HG03280 (cell line): ENCODE measurements at regions not wholly inside any gene's neighbourhood (a gene's known extent, or its start where the extent isn't known, plus 50 kb on each side); places are given as distances from the start of the nearest gene placed in this dataset.

Source experiments
- ATAC-seq: cut with Tn5 transposase; IDR thresholded peaks from one replicate; pipeline ENCODE4 v1.9.1; 2021; ENCODE audit warnings: mild to moderate bottlenecking, moderate library complexity; ENCODE audit not compliant: unreplicated experiment

- ATAC-seq = no peak
These were observed 294.6 kb downstream of the ANXA1 start for GRCh38 chr9:73446306-73446705.

- no peak for ATAC-seq
These were observed 299.3 kb downstream of the ANXA1 start for GRCh38 chr9:73451003-73451402.

DNA sequence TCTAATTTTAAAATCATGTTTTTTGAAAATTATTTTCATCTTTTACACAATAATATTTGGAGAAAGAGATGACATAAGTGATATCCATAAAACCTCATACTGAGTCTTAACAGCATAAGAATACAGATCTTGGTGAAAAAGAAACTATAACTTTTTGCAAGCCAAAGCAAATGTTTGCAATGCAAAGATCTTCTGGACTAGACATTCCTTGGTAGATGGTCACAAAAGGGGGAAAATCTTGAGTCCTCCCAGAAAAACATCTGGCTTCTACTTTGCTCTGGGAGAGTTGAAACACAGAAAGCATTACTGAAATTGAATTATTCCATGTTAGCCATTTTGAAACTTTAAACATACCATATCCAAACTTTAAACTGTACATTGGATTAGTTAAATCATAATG lies 308.2 kb downstream of the ANXA1 start:
- no peak for ATAC-seq

- no peak for ATAC-seq
These were observed 317.1 kb downstream of the ANXA1 start for GRCh38 chr9:73468716-73469115.

DNA sequence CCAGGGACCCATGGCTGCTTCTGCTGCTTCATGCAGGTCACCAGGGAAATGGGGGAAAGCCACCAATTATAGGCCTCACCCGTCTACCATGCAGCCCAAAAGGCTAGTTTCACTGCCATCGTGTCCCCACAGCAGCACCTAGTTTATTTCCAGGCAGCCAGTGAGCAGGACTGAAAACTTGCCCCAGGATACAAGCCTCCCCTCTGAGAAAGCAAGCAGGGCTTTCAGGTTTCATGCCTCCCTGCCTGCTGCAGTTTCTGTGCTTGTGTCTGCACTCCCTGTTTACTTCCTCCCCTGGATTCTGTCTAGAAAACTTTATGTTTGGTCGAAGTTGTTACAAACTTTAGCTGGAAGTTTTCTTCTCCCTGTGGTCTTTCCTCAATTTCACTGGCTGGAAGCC lies 319.1 kb downstream of the ANXA1 start:
- ATAC-seq = no peak

DNA sequence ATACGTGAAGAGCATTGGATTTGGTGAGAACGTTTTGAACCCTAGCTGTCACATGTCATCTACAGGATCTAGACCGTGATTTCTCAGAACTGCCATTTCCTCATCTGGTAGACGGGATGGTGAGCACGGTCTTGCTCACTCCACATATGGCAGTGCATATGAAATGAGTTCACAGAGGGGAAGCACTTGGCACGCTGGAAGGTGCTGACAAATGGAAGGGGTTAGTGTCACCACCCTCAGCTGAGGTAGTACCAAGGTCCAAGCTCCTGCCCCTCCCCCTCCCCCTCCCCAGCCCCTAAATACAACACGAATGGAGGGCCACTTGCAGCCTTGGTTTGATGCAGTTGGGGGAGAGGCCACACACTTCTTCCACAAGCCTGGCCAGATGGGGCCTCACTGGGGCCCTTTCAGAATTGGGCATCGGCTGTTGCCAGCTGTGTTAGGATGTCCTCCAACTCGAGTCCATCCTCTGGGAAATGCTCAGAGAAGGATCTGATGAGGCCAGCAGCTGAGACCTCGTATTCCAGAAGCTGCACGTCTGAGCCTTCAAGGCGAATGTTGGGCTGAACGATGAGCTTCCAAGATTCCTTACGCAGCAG lies 322.4 kb downstream of the ANXA1 start:
- no peak for ATAC-seq

GRCh38 chr9:73474625-73475024 lies 323.0 kb downstream of the ANXA1 start:
- ATAC-seq = no peak

DNA sequence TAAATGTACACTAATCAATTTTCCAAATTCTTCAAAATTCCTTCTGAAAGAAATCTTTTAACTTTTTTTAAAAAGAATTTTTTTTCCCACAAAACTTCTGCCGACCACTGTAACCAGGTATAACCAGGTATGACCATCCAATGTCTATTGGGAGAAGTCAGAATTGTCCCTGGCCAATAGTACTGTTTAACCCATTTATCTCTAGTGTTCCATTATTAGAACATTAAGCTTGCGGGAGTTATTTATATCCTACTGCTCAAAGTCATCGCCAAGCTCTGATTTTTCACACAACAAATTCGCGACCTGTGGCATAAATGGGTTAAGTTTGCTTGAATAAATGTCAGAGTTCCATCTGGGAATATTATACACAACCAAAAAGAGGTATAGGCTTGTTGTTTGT lies 343.2 kb downstream of the ANXA1 start:
- ATAC-seq = no peak

DNA sequence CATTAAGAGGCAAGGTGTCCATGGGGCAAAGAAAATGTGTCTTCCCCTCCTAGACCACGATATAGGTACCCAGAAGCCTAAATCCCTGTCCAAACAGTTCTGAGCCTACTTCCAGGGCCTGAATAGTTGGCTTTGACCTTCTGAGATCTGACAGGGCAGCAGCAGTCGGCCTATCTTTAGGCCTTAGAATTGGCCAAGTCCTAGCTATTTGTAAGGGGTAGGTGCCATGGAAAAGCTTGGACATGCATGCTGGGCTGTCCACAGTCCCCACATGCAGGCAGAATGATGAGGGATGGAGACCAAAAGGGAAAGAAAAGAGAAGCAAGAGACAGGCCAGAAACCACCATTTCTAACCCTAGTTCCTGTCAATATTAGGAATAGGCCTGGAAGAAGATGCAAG lies 346.1 kb downstream of the ANXA1 start:
- ATAC-seq = no peak

GRCh38 chr9:73515216-73515615 lies 363.6 kb downstream of the ANXA1 start:
- no peak for ATAC-seq

- ATAC-seq = no peak
These were observed 371.7 kb downstream of the ANXA1 start for GRCh38 chr9:73523391-73523790.

DNA sequence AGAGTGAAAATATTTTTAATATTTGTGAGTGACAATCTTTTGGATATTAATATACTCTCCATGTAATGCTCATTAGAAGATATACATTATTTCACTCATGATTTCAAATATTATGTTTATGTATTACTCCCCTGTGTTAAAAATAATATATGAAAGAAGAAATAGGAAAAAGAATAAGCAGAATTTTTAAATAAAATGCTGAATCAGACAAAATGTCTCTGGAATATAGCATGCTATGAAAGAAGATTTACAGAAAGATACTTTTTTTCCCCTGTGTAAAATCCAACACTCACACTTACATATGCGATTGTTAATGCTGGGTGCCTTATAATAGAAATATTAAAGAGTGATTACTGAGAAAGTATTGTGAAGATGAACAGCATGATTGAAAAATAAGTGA lies 373.7 kb downstream of the ANXA1 start:
- no peak for ATAC-seq

DNA sequence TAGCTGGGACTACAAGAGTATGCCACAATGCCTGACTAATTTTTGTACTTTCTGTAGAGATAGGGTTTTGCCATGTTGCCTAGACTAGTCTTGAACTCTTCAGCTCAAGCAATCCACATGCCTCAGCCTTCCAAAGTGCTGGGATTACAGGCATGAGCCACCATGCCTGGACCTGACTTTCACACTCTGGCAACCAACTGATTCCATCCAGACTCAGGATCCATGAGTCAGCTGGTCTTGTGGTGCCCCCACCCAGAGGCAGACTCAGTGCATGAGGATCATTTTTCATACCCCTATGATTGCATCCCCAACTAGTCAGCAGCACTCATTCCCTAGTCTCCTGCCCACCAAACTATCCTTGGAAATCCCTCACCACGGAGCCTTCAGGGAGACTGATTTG lies 375.9 kb downstream of the ANXA1 start:
- no peak for ATAC-seq

DNA sequence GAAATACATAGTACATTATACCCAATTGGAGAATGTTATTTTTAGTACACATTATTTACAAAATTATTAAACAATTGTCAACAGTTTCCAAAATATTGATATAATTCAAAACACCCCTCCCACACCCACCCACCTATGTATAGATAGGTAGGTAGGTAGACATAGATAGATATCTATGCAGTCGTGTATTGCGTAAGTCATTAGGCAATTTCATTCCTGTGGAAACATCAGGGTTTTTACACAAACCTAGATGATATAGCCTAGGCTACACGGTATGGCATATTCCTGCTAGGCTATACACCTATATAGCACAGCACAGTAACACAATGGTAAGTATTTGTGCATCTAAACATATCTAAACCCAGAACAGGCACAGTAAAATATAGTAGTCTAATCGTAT lies 377.3 kb downstream of the ANXA1 start:
- no peak for ATAC-seq

DNA sequence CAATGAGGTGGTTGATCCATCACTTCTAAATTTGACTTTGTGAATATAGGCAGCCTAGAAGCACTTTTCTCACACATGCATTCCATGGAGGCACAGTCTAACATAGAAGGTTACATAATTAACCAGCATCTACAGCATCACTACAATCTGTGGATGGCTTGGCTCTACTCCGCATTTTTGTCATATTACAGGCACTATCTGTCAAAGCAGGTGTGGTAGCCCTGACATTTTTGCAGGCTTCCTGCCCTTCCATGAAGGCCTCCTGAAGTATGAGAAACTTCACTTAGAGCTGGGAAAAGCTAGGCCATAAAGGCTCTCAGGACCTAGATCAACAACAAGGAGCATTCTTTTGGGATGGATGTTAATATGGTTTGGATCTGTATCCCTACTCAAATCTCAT lies 378.0 kb downstream of the ANXA1 start:
- ATAC-seq = no peak

DNA sequence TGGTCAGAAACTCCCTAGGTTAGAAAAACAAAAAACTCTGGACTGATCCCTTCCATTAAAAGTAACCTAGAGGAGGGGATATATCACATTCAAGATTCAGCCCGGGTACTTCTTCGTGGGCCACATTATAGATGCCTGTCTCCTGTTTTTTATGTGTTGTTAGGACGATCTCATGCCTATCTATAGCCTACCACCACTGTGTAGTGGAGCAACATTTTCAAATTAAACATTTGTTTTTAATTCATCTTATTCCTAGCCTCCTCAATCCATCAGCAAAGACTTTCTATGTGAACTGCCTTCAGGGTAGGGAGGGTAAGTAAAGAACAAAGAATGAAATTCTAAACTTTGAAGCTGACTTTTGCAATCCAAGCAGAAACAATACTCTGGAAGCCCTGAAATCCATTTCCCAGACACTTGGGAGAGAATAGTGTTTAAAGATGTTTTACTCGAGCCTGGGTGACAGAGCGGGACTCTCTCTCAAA lies 379.4 kb downstream of the ANXA1 start:
- ATAC-seq = no peak

- ATAC-seq = no peak
These were observed 380.0 kb downstream of the ANXA1 start for GRCh38 chr9:73531658-73532057.

- ATAC-seq = no peak
These were observed 381.3 kb downstream of the ANXA1 start for GRCh38 chr9:73532985-73533384.

GRCh38 chr9:73536403-73536802 lies 384.7 kb downstream of the ANXA1 start:
- no peak for ATAC-seq

- ATAC-seq = no peak
These were observed 385.9 kb downstream of the ANXA1 start for GRCh38 chr9:73537561-73537960.

DNA sequence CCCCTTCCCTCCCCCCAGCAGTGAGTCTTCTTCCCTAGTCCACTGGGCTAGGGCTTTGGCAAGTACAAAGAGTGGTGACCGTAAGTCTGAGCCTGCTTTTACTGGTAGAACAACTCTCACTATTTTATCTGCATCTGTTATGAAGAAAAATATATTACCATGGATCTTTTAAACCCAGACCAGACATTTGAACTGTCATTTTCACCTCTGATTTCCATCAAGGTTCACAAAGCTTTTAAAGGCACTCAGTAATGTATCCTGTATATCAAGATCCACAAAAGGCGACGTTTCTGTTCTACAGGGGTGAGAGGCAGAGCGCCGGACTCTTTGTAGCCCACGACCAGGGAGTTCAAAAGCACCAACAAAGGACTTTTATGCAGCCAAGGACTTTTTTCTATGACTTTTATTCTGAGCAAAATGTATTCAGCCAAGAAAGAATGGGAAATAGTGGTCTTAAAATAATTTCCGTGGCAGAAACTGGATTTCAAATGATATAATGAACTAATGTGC lies 388.3 kb downstream of the ANXA1 start:
- ATAC-seq = no peak

DNA sequence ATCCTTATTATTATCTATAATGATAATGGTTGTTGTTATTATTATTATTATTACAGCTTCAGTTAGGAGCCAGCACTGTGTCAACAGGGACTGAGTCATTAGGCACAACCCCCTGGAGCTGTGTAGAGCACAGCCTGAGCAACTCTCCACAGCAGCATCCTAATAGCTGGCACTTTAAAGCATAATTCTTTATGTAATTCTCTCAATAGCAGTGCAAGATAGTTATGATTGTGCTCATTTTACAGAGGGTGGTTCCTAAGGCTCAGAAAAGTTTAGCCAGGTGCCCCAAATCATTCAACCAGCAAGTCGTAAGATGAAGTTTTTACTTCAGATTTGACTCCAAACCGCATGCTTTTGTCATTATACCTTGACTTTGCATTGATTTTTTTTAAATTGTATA lies 390.3 kb downstream of the ANXA1 start:
- no peak for ATAC-seq

- ATAC-seq = no peak
These were observed 392.1 kb downstream of the ANXA1 start for GRCh38 chr9:73543727-73544126.
